Breast epithelium (tissue), 3 donors: ENCODE measurements at regions not wholly inside any gene's neighbourhood (a gene's known extent, or its start where the extent isn't known, plus 50 kb on each side); places are given as distances from the start of the nearest gene placed in this dataset.

Experiments used
- POLR2A ChIP-seq: fragments of 450-650 bp; IDR thresholded peaks from one replicate; pipeline ENCODE4 v1.6.1; 2016; ENCODE audit warnings: antibody characterized with exemption, mild to moderate bottlenecking, moderate library complexity
- TF ChIP-seq, protein P1 (sequence below), 3 donors: fragments of 450-650 bp; IDR thresholded peaks; one replicate each; pipeline ENCODE4 v1.5.1; 2016 to 2017; ENCODE audit warnings: antibody characterized with exemption in 3 of 3, mild to moderate bottlenecking in 3 of 3, moderate library complexity in 3 of 3

DNA sequence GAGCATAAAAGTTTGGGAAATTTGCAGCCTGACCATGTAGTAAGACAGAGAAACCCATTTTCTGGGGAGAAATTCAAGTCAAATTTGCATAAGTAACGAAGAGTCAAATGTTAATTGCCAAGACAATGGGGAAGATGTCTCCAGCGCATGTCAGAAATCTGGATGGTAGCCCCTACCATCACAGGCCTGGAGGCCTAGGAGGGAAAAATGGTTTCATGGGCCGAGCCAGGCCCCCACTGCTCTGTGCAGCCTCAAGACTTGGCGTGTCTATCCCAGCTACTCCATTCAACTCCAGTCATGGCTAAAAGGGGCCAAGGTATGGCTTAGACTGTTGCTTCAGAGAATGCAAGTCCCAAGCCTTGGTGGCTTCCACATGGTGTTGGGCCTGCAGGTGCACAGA is 269.8 kb downstream of the RFC3 start:
- TF ChIP-seq, protein P1, sequence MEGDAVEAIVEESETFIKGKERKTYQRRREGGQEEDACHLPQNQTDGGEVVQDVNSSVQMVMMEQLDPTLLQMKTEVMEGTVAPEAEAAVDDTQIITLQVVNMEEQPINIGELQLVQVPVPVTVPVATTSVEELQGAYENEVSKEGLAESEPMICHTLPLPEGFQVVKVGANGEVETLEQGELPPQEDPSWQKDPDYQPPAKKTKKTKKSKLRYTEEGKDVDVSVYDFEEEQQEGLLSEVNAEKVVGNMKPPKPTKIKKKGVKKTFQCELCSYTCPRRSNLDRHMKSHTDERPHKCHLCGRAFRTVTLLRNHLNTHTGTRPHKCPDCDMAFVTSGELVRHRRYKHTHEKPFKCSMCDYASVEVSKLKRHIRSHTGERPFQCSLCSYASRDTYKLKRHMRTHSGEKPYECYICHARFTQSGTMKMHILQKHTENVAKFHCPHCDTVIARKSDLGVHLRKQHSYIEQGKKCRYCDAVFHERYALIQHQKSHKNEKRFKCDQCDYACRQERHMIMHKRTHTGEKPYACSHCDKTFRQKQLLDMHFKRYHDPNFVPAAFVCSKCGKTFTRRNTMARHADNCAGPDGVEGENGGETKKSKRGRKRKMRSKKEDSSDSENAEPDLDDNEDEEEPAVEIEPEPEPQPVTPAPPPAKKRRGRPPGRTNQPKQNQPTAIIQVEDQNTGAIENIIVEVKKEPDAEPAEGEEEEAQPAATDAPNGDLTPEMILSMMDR (IDR thresholded peaks at IDR 0.05): no peak
- no peak for TF ChIP-seq POLR2A
